OCI-LY3 (cell line): ENCODE measurements at regions not wholly inside any gene's neighbourhood (a gene's known extent, or its start where the extent isn't known, plus 50 kb on each side); places are given as distances from the start of the nearest gene placed in this dataset.

Experiments used
- EZH2phosphoT487 ChIP-seq: fragments of 200-600 bp; shearing (Covaris generic); IDR thresholded peaks from 2 replicates; pipeline ENCODE4 v1.6.1; 2018; ENCODE audit warnings: antibody characterized with exemption, mixed run types, low read depth
- TF ChIP-seq, protein P1 (sequence below): fragments of 200-600, 300-600 bp; sonication (generic); IDR thresholded peaks from 2 replicates; pipeline ENCODE4 v1.5.1; 2014; ENCODE audit warnings: antibody characterized with exemption, low read length, low read depth

DNA sequence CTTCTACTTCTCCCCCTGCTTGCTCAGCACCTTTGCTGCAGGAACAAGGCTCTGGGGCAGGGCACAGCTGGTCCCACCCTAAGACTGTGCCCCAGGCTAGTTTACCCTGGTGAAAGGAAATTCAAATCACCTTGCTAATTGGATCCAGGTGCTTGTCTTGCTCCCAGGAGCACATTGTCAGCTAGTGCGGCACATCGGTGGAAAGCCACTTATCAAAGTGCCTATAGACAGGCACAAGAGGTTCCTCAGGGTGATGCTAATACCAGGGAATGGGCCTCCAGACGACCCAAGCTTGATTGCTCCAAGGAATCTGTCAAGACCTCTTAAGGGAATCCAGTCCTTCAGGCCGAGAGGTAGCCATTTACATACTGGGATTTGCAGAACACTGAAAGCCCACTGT, 64.5 kb upstream of the PRPS1 start:
- TF ChIP-seq, protein P1, sequence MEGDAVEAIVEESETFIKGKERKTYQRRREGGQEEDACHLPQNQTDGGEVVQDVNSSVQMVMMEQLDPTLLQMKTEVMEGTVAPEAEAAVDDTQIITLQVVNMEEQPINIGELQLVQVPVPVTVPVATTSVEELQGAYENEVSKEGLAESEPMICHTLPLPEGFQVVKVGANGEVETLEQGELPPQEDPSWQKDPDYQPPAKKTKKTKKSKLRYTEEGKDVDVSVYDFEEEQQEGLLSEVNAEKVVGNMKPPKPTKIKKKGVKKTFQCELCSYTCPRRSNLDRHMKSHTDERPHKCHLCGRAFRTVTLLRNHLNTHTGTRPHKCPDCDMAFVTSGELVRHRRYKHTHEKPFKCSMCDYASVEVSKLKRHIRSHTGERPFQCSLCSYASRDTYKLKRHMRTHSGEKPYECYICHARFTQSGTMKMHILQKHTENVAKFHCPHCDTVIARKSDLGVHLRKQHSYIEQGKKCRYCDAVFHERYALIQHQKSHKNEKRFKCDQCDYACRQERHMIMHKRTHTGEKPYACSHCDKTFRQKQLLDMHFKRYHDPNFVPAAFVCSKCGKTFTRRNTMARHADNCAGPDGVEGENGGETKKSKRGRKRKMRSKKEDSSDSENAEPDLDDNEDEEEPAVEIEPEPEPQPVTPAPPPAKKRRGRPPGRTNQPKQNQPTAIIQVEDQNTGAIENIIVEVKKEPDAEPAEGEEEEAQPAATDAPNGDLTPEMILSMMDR, result no peak
- no peak for TF ChIP-seq EZH2phosphoT487
